ENCODE measurements at regions not wholly inside any gene's neighbourhood (a gene's known extent, or its start where the extent isn't known, plus 50 kb on each side); places are given as distances from the start of the nearest gene placed in this dataset.

DNA sequence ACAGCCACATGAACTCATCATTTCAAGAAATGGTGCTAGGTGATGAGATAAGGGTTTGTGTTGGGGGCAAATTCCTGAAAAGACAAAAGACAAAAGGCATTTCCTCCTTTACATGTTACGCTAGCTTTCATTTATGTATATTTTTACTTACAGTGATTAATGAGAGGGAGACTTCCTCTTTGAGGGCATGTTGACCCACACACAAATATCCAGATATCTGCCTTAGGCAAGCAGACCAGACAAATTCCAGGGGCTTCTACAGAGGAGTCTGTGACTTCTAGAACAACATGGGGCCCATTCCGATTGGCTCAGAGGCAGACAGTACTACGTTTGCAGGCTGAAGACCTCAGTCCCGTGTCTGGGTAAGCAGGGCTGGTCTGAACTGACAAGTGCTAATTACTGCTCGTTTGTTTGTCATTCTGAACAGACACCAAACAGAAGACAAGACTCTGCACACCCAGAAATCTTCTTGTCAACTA is 74.8 kb upstream of the ST6GAL2 start:
- H3K27ac ChIP-seq (ENCODE audit: low read depth in 1 of 2, low read length in 2 of 2) = no peak overlapping the region
- no peaks in the 10 kb centered on the region for H3K79me2 ChIP-seq (ENCODE audit: insufficient read depth, low read length)
- no peaks in the 10 kb centered on the region for H3K27me3 ChIP-seq (ENCODE audit: control insufficient read depth in 2 of 2, insufficient read depth in 2 of 2, low read length in 2 of 2)
- no peak for DNase-seq
- no peak overlapping the region for H3K9ac ChIP-seq (ENCODE audit: insufficient read depth, low read length, poor library complexity, severe bottlenecking)
- no peaks in the 10 kb centered on the region for H3K36me3 ChIP-seq (replicated peaks in 1 of 2; ENCODE audit: control insufficient read depth in 1 of 2, insufficient read depth in 2 of 2, low read length in 2 of 2)
- no peaks in the 10 kb centered on the region for H3K4me1 ChIP-seq (ENCODE audit: control insufficient read depth in 1 of 2, insufficient read depth in 2 of 2, low read length in 2 of 2)
- H3K4me2 ChIP-seq (replicated peaks; ENCODE audit: extremely low read depth, low read length, poor library complexity, severe bottlenecking) = no peak overlapping the region
- H3K9me3 ChIP-seq (replicated peaks in 1 of 2; ENCODE audit: control insufficient read depth in 1 of 2, insufficient read depth in 1 of 2, low read length in 2 of 2) = no peaks in the 10 kb centered on the region
- no peak overlapping the region for H2AFZ ChIP-seq (ENCODE audit: insufficient read depth, low read depth, low read length, poor library complexity, severe bottlenecking)
- Mint-ChIP-seq H3K36me3 (no peaks in the 10 kb centered on the region), H3K9me3 (peaks cover 0 to 7% (median 1%) of the 10 kb centered on the region in 7 donors), H3K27ac (no peak overlapping the region), H3K4me3 (no peak overlapping the region), H3K4me1 (no peaks in the 10 kb centered on the region), H3K27me3 (ENCODE audit: low read depth in 3 of 3) (peaks cover 0 to 2% (median 0%) of the 10 kb centered on the region in 3 donors)
- H4K20me1 ChIP-seq (ENCODE audit: insufficient read depth, low read length) = no peaks in the 10 kb centered on the region
- no peak overlapping the region for H3K4me3 ChIP-seq (replicated peaks in 1 of 3; ENCODE audit: low read depth in 2 of 3, low read length in 3 of 3)
- WGBS (ENCODE audit: insufficient coverage) = 61% methylated on average over 4 of the region's 5 CpGs
- intact Hi-C loops (cut with micrococcal nuclease) = no loop called here
- TF ChIP-seq, protein P1, sequence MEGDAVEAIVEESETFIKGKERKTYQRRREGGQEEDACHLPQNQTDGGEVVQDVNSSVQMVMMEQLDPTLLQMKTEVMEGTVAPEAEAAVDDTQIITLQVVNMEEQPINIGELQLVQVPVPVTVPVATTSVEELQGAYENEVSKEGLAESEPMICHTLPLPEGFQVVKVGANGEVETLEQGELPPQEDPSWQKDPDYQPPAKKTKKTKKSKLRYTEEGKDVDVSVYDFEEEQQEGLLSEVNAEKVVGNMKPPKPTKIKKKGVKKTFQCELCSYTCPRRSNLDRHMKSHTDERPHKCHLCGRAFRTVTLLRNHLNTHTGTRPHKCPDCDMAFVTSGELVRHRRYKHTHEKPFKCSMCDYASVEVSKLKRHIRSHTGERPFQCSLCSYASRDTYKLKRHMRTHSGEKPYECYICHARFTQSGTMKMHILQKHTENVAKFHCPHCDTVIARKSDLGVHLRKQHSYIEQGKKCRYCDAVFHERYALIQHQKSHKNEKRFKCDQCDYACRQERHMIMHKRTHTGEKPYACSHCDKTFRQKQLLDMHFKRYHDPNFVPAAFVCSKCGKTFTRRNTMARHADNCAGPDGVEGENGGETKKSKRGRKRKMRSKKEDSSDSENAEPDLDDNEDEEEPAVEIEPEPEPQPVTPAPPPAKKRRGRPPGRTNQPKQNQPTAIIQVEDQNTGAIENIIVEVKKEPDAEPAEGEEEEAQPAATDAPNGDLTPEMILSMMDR (IDR thresholded peaks at IDR 0.05) = no peak

DNA sequence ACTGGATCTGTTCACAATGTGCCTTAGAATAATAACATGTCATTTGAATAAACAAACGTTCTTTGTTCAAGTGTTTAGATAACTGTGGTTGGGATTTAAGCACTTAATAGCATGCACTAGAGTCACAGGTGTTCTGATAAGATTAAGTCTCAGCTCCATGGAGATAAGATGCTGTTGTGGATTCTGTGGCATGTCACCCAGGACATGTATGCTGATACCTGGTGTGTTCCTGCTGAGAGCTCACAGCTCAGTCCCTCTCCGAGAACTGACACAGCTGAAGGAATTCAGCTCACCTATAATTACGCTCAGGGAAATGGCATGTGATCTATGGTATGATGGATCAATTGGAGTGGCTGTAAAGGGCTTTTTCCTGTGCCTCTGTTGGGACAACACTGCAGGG is 75.4 kb upstream of the ST6GAL2 start:
- Histone ChIP-seq H3K36me3 (replicated peaks in 1 of 2; ENCODE audit: control insufficient read depth in 1 of 2, insufficient read depth in 2 of 2, low read length in 2 of 2) (no peaks in the 10 kb centered on the region), H3K79me2 (ENCODE audit: insufficient read depth, low read length) (no peaks in the 10 kb centered on the region), H3K27ac (ENCODE audit: low read depth in 1 of 2, low read length in 2 of 2) (no peak overlapping the region), H3K27me3 (ENCODE audit: control insufficient read depth in 2 of 2, insufficient read depth in 2 of 2, low read length in 2 of 2) (no peaks in the 10 kb centered on the region), H3K9ac (ENCODE audit: insufficient read depth, low read length, poor library complexity, severe bottlenecking) (no peak overlapping the region), H3K9me3 (replicated peaks in 1 of 2; ENCODE audit: control insufficient read depth in 1 of 2, insufficient read depth in 1 of 2, low read length in 2 of 2) (no peaks in the 10 kb centered on the region), H3K4me2 (replicated peaks; ENCODE audit: extremely low read depth, low read length, poor library complexity, severe bottlenecking) (no peak overlapping the region), H2AFZ (ENCODE audit: insufficient read depth, low read depth, low read length, poor library complexity, severe bottlenecking) (no peak overlapping the region), H4K20me1 (ENCODE audit: insufficient read depth, low read length) (no peaks in the 10 kb centered on the region), H3K4me3 (replicated peaks in 1 of 3; ENCODE audit: low read depth in 2 of 3, low read length in 3 of 3) (no peak overlapping the region), H3K4me1 (ENCODE audit: control insufficient read depth in 1 of 2, insufficient read depth in 2 of 2, low read length in 2 of 2) (no peaks in the 10 kb centered on the region)
- no peak overlapping the region for H3K27ac Mint-ChIP-seq
- H3K9me3 Mint-ChIP-seq = peaks cover 0 to 7% (median 1%) of the 10 kb centered on the region in 7 donors
- H3K4me3 Mint-ChIP-seq = no peak overlapping the region
- H3K36me3 Mint-ChIP-seq = no peaks in the 10 kb centered on the region
- no peak for DNase-seq
- TF ChIP-seq, protein P1 (IDR thresholded peaks at IDR 0.05) = no peak
- intact Hi-C loops (cut with micrococcal nuclease) = no loop called here
- WGBS (ENCODE audit: insufficient coverage) = no CpG with 5 or more reads among the region's 3 CpGs
- H3K4me1 Mint-ChIP-seq = no peaks in the 10 kb centered on the region
- peaks cover 0 to 2% (median 0%) of the 10 kb centered on the region in 3 donors for H3K27me3 Mint-ChIP-seq (ENCODE audit: low read depth in 3 of 3)

All from CD14-positive monocyte (primary cell).